ENCODE measurements at regions not wholly inside any gene's neighbourhood (a gene's known extent, or its start where the extent isn't known, plus 50 kb on each side); places are given as distances from the start of the nearest gene placed in this dataset.

DNA sequence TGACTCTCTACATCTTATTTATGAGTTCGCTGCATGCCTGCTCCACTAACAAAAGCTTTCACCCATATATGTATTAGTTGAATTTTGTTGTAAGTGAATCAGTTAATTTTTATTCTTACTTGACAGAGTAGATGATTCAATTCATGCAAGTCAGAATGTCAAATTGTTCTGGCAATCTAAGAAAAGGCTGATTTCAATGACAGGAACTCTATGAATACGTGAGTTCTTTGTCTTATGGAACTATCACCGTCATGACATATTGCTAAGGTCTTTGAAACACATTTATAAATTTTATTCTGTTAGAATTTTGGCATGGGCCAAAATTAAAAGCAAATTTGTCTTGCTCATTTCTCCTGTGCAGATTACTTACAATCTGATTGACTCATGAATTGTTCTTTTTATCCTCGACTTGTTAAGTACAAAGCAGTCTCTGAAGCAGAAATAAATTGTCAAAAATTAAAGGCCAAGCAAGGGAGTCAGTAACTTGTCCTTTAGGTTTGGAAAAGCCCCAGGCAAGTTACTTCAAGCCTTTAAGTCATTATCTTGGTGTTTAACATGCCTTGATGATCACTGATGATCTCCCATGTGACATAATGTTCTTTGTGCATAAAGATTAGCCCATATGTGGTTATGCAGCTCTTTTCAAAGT lies 89.0 kb upstream of the GC start:
- ChIA-PET POLR2A (ENCODE audit: partially characterized antibody) (no interaction called here), CTCF (ENCODE audit: partially characterized antibody) (no interaction called here)
- WGBS, 2 experiments (ENCODE audit: extremely low coverage in 1 of 2, insufficient coverage in 1 of 2, insufficient read length in 1 of 2, insufficient replicate concordance in 2 of 2, low coverage in 1 of 2, low lambda C conversion rate in 2 of 2, missing lambda C conversion rate in 1 of 2) = 88% methylated on average over 4 of the region's 4 CpGs; no CpG with 5 or more reads in 1 of the 2 experiments
- no peak overlapping the region for H3K27ac ChIP-seq (ENCODE audit: low read depth, low read length)
- H4K5ac ChIP-seq (ENCODE audit: insufficient read length, low read depth, low read length) = no peak overlapping the region
- H3K4me1 ChIP-seq (replicated peaks in 1 of 4; ENCODE audit: control insufficient read depth in 3 of 4, insufficient read depth in 4 of 4, low read length in 3 of 4) = no peaks in the 10 kb centered on the region
- H4K91ac ChIP-seq (replicated peaks; ENCODE audit: insufficient read length, low read length) = no peak overlapping the region
- H3K4ac ChIP-seq (replicated peaks; ENCODE audit: insufficient read length, low read depth, low read length) = no peak overlapping the region
- DNase-seq (ENCODE audit: low read depth in 1 of 2, low spot score in 2 of 2) (no peak), FAIRE-seq (no peak)
- H3K23ac ChIP-seq (ENCODE audit: insufficient read length) = no peak overlapping the region
- no peak overlapping the region for H2BK12ac ChIP-seq (ENCODE audit: low read depth, low read length)
- no peaks in the 10 kb centered on the region for H3K36me3 ChIP-seq (ENCODE audit: control insufficient read depth in 2 of 4, insufficient read depth in 4 of 4, low read length in 3 of 4)
- no peaks in the 10 kb centered on the region for H3K79me1 ChIP-seq (ENCODE audit: low read depth, low read length)
- H3K79me2 ChIP-seq (ENCODE audit: control insufficient read depth in 1 of 2, insufficient read depth in 2 of 2, low read length in 2 of 2) = no peaks in the 10 kb centered on the region
- no peak overlapping the region for H4K8ac ChIP-seq (ENCODE audit: extremely low read depth, insufficient read depth, low read length)
- H3K4me2 ChIP-seq (ENCODE audit: insufficient read depth in 1 of 2, low read depth in 2 of 2, low read length in 2 of 2) = no peak overlapping the region
- no peak overlapping the region for H2BK120ac ChIP-seq (replicated peaks; ENCODE audit: low read depth, low read length)
- H2AFZ ChIP-seq (ENCODE audit: low read length) = no peak overlapping the region
- no peaks in the 10 kb centered on the region for H3K27me3 ChIP-seq (replicated peaks in 1 of 4; ENCODE audit: control insufficient read depth in 3 of 4, extremely low read depth in 1 of 4, insufficient read depth in 3 of 4, low read length in 3 of 4)
- no peak overlapping the region for H2BK5ac ChIP-seq (ENCODE audit: low read depth, low read length)
- no peaks in the 10 kb centered on the region for H4K20me1 ChIP-seq (replicated peaks in 1 of 2; ENCODE audit: control insufficient read depth in 1 of 2, insufficient read depth in 2 of 2, low read length in 2 of 2)
- H3K9ac ChIP-seq (replicated peaks in 1 of 4; ENCODE audit: extremely low read depth in 1 of 4, low read depth in 3 of 4, low read length in 3 of 4) = no peak overlapping the region
- H3K9me3 ChIP-seq (ENCODE audit: insufficient read depth in 2 of 2, low read depth in 1 of 2, low read length in 1 of 2) = no peaks in the 10 kb centered on the region
- H3K14ac ChIP-seq (ENCODE audit: insufficient read length) = no peak overlapping the region
- H3K23me2 ChIP-seq (ENCODE audit: low read depth, low read length) = no peaks in the 10 kb centered on the region
- no peak overlapping the region for H3K4me3 ChIP-seq (ENCODE audit: extremely low read depth in 1 of 4, insufficient read depth in 2 of 4, low read depth in 3 of 4, low read length in 4 of 4)
- H2BK20ac ChIP-seq (ENCODE audit: low read length) = no peak overlapping the region
- TF ChIP-seq, protein P1, sequence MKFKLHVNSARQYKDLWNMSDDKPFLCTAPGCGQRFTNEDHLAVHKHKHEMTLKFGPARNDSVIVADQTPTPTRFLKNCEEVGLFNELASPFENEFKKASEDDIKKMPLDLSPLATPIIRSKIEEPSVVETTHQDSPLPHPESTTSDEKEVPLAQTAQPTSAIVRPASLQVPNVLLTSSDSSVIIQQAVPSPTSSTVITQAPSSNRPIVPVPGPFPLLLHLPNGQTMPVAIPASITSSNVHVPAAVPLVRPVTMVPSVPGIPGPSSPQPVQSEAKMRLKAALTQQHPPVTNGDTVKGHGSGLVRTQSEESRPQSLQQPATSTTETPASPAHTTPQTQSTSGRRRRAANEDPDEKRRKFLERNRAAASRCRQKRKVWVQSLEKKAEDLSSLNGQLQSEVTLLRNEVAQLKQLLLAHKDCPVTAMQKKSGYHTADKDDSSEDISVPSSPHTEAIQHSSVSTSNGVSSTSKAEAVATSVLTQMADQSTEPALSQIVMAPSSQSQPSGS (IDR thresholded peaks at IDR 0.05; ENCODE audit: low read length) = no peak
- no peak for TF ChIP-seq NANOG (IDR thresholded peaks at IDR 0.05; ENCODE audit: insufficient read depth, low read depth, low read length, poor library complexity, severe bottlenecking)
- no peak overlapping the region for H2BK15ac ChIP-seq (ENCODE audit: low read length)
- no peak overlapping the region for H3K18ac ChIP-seq (ENCODE audit: extremely low read depth, low read length)
- no peak overlapping the region for H2AK5ac ChIP-seq (ENCODE audit: low read depth, low read length)
- H3K56ac ChIP-seq (replicated peaks; ENCODE audit: insufficient read length, low read depth, low read length) = no peak overlapping the region
